Endothelial cell of umbilical vein (primary cell): ENCODE measurements at regions not wholly inside any gene's neighbourhood (a gene's known extent, or its start where the extent isn't known, plus 50 kb on each side); places are given as distances from the start of the nearest gene placed in this dataset.
"Not testable (repeated sequence)": the region's sequence is repeated elsewhere in the genome, so short reads cannot be mapped to it uniquely, and the experiment has no call there.

ENCODE experiments used
- BruUV-seq: library from RNA; stranded (reverse); fragments of 400-500 nt; replicated peaks from 2 replicates; lab custom pipeline; 2021; lab: Mats Ljungman, UMichigan
- CTCF ChIA-PET: fragments of 300-600, 350-600 bp; sonication (Branson Sonifier 250); formaldehyde crosslinking; loops from one replicate; lab custom pipeline; 2021; ENCODE audit warnings: antibody characterized with exemption, inconsistent platforms; lab: Charles Lee
- POLR2A ChIA-PET: fragments of 300-600, 350-600 bp; sonication (Branson Sonifier 250); formaldehyde crosslinking; loops from one replicate; lab custom pipeline; 2021; ENCODE audit warnings: antibody characterized with exemption, inconsistent platforms; lab: Charles Lee
- DNase-seq: peaks from one replicate; pipeline ENCODE4 v3.0.0-alpha.2; 2011; ENCODE audit warnings: low read depth, low spot score
- FAIRE-seq: peaks from 2 replicates; lab custom pipeline; 2011; peaks lifted over from hg19 to GRCh38; lab: Jason Lieb, UNC
- H2AFZ ChIP-seq: 2 replicates; pipeline ENCODE4 v1.6.0; 2012; ENCODE audit warnings: low read depth, low read length, control low read depth, inconsistent platforms
- H3K27ac ChIP-seq: 2 replicates; pipeline ENCODE4 v1.5.1; 2011; ENCODE audit warnings: low read depth, mild to moderate bottlenecking, control low read depth, low read length, moderate library complexity; ENCODE audit not compliant: insufficient read depth
- H3K27me3 ChIP-seq, 2 experiments: 2 replicates each; pipeline versions ENCODE4 v1.6.0 to v1.6.1; 2011; ENCODE audit warnings: low read length in 2 of 2, mixed read lengths in 1 of 2; ENCODE audit not compliant: control insufficient read depth in 2 of 2, insufficient read depth in 2 of 2
- H3K36me3 ChIP-seq, 2 experiments: 2 replicates in 1 of 2; 3 replicates in 1 of 2; pipeline ENCODE4 v1.5.1; 2011; ENCODE audit warnings: low read length in 2 of 2, mild to moderate bottlenecking in 1 of 2, moderate library complexity in 1 of 2; ENCODE audit not compliant: control insufficient read depth in 2 of 2, insufficient read depth in 2 of 2; ENCODE audit errors: extremely low read depth in 1 of 2
- H3K4me1 ChIP-seq: 3 replicates; pipeline ENCODE4 v1.5.1; 2011; ENCODE audit warnings: mild to moderate bottlenecking, low read length; ENCODE audit not compliant: control insufficient read depth, insufficient read depth; ENCODE audit errors: extremely low read depth
- H3K4me2 ChIP-seq: 2 replicates; pipeline ENCODE4 v1.6.1; 2011; ENCODE audit warnings: low read length, control low read depth, mixed read lengths; ENCODE audit not compliant: insufficient read depth
- H3K4me3 ChIP-seq, 3 experiments: fragments of 200-600 bp in 1 of 3; sonication (generic), shearing (Covaris generic) in 1 of 3; replicated peaks in 1 of 3; 2 replicates each; pipeline ENCODE4 v1.5.1; 2011 to 2016; ENCODE audit warnings: control low read depth in 3 of 3, low read length in 3 of 3, mild to moderate bottlenecking in 2 of 3, inconsistent platforms in 1 of 3, low read depth in 1 of 3, moderate library complexity in 1 of 3; ENCODE audit not compliant: insufficient read depth in 1 of 3
- H3K79me2 ChIP-seq: 2 replicates; pipeline ENCODE4 v1.6.0; 2012; ENCODE audit warnings: low read length, inconsistent platforms; ENCODE audit not compliant: control insufficient read depth, insufficient read depth
- H3K9ac ChIP-seq: replicated peaks from 2 replicates; pipeline ENCODE3; 2011; ENCODE audit warnings: low read length, control low read depth; ENCODE audit not compliant: insufficient read depth; ENCODE audit errors: extremely low read depth
- H3K9me1 ChIP-seq: replicated peaks from 3 replicates; pipeline ENCODE4 v1.6.0; 2011; ENCODE audit warnings: mild to moderate bottlenecking, low read length; ENCODE audit not compliant: control insufficient read depth, insufficient read depth; ENCODE audit errors: extremely low read depth
- H3K9me3 ChIP-seq: replicated peaks from 2 replicates; pipeline ENCODE4 v1.5.1; 2012; ENCODE audit warnings: low read length, inconsistent platforms; ENCODE audit not compliant: control insufficient read depth, insufficient read depth
- H4K20me1 ChIP-seq: replicated peaks from 2 replicates; pipeline ENCODE3; 2011; ENCODE audit warnings: mild to moderate bottlenecking, low read length; ENCODE audit not compliant: control insufficient read depth, insufficient read depth; ENCODE audit errors: extremely low read depth
- CTCF ChIP-seq, 2 donors: IDR thresholded peaks; 1 replicate in 1 of 2; 2 replicates in 1 of 2; pipeline ENCODE4 v1.5.1; 2011; ENCODE audit warnings: low read length in 2 of 2, mild to moderate bottlenecking in 2 of 2, moderate library complexity in 2 of 2, control low read depth in 1 of 2, inconsistent platforms in 1 of 2, low read depth in 1 of 2; ENCODE audit not compliant: insufficient read depth in 1 of 2; ENCODE audit errors: extremely low read depth in 1 of 2
- EZH2 ChIP-seq: IDR thresholded peaks from 2 replicates; pipeline ENCODE4 v1.6.1; 2012; ENCODE audit warnings: borderline replicate concordance, low read depth, mild to moderate bottlenecking, moderate library complexity, low read length, inconsistent platforms; ENCODE audit not compliant: severe bottlenecking
- FOS ChIP-seq: IDR thresholded peaks from 2 replicates; pipeline ENCODE4 v1.6.1; 2011; ENCODE audit warnings: mild to moderate bottlenecking, low read length, moderate library complexity, borderline replicate concordance; ENCODE audit not compliant: insufficient read depth
- GATA2 ChIP-seq: IDR thresholded peaks from 2 replicates; pipeline ENCODE4 v1.7.0; 2011; ENCODE audit warnings: low read depth, mild to moderate bottlenecking, moderate library complexity, mixed read lengths, low read length; ENCODE audit not compliant: insufficient read length, insufficient read depth
- JUN ChIP-seq: IDR thresholded peaks from 2 replicates; pipeline ENCODE4 v1.6.1; 2011; ENCODE audit warnings: borderline replicate concordance, low read depth; ENCODE audit not compliant: insufficient read length, insufficient read depth
- MAX ChIP-seq: IDR thresholded peaks from 2 replicates; pipeline ENCODE4 v1.6.1; 2011; ENCODE audit not compliant: insufficient read depth, insufficient read length
- MYC ChIP-seq: IDR thresholded peaks from one replicate; pipeline ENCODE4 v1.6.1; 2011; ENCODE audit warnings: mild to moderate bottlenecking, low read depth, low read length
- POLR2A ChIP-seq: IDR thresholded peaks from 2 replicates; pipeline ENCODE4 v1.6.1; 2012; ENCODE audit warnings: low read depth, mild to moderate bottlenecking, control low read depth, low read length
- POLR2AphosphoS5 ChIP-seq: IDR thresholded peaks from 2 replicates; pipeline ENCODE4 v1.6.1; 2012; ENCODE audit warnings: low read depth, mild to moderate bottlenecking, control low read depth, low read length, moderate library complexity; ENCODE audit not compliant: insufficient read depth
- dilution Hi-C: fragments of 300-500 bp; cut with MboI; formaldehyde crosslinking; loops from one replicate; pipeline ENCODE4 v1.15.0; 2019; ENCODE audit warnings: low sequenced_read_pairs; ENCODE audit not compliant: extremely low pct_ligation_motif_present
- intact Hi-C: fragments of 100-400 bp; cut with micrococcal nuclease; formaldehyde crosslinking; loops from one replicate; pipeline ENCODE4 v1.10.0; 2022

GRCh38 chr3:161674402-161674801 lies 177.8 kb downstream of the OTOL1 start:
- no peak overlapping the region for H3K4me3 ChIP-seq
- dilution Hi-C loops (no loop called here), intact Hi-C loops (no loop called here)
- H3K27ac ChIP-seq = no peak overlapping the region
- H3K36me3 ChIP-seq = no peaks in the 10 kb centered on the region
- no peaks in the 10 kb centered on the region for H4K20me1 ChIP-seq
- no peaks in the 10 kb centered on the region for H3K4me1 ChIP-seq
- no peak for TF ChIP-seq EZH2
- TF ChIP-seq CTCF (IDR thresholded peaks at IDR 0.05; ENCODE audit: extremely low read depth in 1 of 2, insufficient read depth in 1 of 2, low read depth in 1 of 2, low read length in 2 of 2) = no peak
- TF ChIP-seq JUN = no peak
- TF ChIP-seq POLR2AphosphoS5 = no peak
- TF ChIP-seq MAX = no peak
- TF ChIP-seq MYC = no peak
- TF ChIP-seq POLR2A = no peak
- TF ChIP-seq GATA2 = no peak
- TF ChIP-seq FOS = no peak
- FAIRE-seq = no peak
- H3K9me1 ChIP-seq = no peaks in the 10 kb centered on the region
- H3K79me2 ChIP-seq = no peaks in the 10 kb centered on the region
- CTCF ChIA-PET = no interaction called here
- H3K9me3 ChIP-seq = peaks cover 5% of the 10 kb centered on the region
- H3K9ac ChIP-seq = no peak overlapping the region
- no peak for DNase-seq
- no TSS peak for BruUV-seq
- H2AFZ ChIP-seq = no peak overlapping the region
- POLR2A ChIA-PET = no interaction called here
- H3K4me2 ChIP-seq = no peak overlapping the region
- H3K27me3 ChIP-seq = no peaks in the 10 kb centered on the region

GRCh38 chr3:161681831-161682230 lies 185.2 kb downstream of the OTOL1 start:
- intact Hi-C loops, H3K4me2 ChIP-seq, BruUV-seq, DNase-seq, H2AFZ ChIP-seq, H3K79me2 ChIP-seq, H4K20me1 ChIP-seq, dilution Hi-C loops, H3K27ac ChIP-seq, POLR2A ChIA-PET, FAIRE-seq, H3K9me3 ChIP-seq, CTCF ChIA-PET, H3K9me1 ChIP-seq, H3K27me3 ChIP-seq, H3K4me1 ChIP-seq, H3K9ac ChIP-seq, H3K4me3 ChIP-seq, H3K36me3 ChIP-seq: not testable (repeated sequence)
